ENCODE measurements at regions not wholly inside any gene's neighbourhood (a gene's known extent, or its start where the extent isn't known, plus 50 kb on each side); places are given as distances from the start of the nearest gene placed in this dataset.
"Not testable (repeated sequence)": the region's sequence is repeated elsewhere in the genome, so short reads cannot be mapped to it uniquely, and the experiment has no call there.

GRCh38 chr18:64384101-64384500 lies 235.2 kb upstream of the LINC00305 start:
- DNase-seq: no peak

DNA sequence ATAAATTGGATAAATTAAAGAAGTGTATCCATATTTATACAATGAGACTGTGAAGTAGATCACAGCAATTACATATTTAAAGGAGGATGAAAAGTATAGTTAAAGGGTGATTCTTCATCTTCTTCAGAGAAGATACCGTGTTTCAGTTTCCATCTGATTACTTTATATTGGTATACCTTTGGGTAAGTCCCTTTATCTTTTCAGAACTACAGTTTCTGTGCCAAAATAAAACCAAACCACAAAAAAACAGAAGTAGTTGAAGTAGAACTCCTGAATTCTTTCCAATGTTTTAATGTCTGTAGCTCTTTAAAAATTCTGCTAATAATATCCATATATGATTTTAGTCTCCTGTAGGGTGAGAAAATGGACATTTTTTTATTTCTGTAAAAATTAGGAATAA lies 231.2 kb upstream of the LINC00305 start:
- no peak for DNase-seq

- no peak for DNase-seq
Observed at GRCh38 chr18:64379662-64380061, 230.8 kb upstream of the LINC00305 start.

DNA sequence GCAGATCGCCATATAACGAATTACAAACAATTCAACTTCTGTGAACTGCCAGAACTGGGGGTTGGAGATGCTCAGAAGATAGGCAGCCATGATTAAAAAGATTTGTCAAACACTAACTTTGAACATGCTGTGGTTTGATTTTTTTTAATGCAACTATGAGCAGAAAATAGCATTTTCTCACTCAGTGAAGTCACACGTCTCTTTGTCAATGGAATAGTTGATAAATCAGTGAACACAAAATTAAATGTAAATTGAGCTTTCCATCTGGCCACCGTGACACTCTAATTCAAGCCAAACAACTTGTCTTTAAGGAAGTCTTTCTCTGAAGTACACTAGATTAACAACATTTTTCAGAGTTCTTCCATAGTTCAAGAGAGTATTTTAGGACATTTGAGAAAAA lies 228.6 kb upstream of the LINC00305 start:
- DNase-seq: no peak

DNA sequence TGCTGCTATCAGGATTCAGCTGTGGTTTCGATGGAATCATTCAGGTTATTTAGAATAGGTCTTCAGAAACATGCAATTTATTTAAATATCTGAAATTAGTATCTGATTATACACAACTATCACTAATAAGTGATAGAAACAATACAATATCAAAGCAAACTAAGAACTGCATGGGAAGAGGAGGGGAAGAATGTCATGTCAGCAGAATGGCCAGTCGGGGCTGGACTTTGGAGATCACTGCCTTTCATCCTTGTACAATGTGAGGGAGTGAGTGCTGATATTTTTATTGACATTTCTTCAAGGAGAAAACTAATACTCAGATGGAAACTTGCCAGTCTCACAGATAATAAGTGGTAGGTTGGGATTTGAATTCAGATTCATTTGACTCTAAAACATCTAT lies 224.0 kb upstream of the LINC00305 start:
- no peak for DNase-seq

GRCh38 chr18:64369830-64370440 lies 221.0 kb upstream of the LINC00305 start:
- DNase-seq: not testable (repeated sequence)

- no peak for DNase-seq
Observed at GRCh38 chr18:64365106-64365505, 216.2 kb upstream of the LINC00305 start.

DNA sequence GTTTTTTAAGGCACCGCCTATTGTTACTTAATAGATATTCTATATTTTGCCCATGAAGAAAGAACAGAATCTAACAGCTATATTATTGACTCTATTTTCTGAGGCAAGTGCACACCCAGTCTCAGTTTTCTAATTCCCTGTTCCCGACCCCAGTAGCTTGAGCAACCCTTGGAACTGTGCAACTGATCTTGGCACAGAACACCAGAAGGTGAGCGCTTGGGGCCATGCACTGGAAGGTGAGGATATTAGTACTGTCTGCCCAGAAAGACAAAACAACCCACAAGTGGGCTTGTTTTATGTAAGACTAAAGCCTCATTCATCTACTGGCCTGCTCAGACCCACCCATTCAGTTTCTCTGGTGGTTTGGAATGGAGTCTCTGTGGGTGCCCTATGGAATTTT lies 188.8 kb upstream of the LINC00305 start:
- DNase-seq: no peak

- DNase-seq: no peak
Observed at GRCh38 chr18:64337018-64337417, 188.1 kb upstream of the LINC00305 start.

DNA sequence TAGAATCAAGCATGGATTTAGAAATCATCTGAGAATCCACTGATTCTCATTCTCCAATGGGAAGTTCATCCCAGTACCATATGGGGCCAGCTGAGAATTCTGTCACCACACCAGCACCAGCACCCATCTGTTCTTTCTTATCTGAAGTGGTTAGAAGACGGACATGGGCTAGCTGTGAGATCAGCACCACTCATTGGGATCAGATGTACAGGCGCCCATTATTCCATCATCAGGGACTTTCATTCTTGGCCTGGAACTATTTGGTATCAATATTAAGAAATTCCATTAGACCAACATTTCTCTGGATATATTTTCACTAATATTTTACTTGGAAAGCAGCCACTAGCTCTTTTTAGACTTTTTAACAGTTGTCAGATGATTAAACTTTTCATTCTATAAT lies 185.9 kb upstream of the LINC00305 start:
- no peak for DNase-seq

DNA sequence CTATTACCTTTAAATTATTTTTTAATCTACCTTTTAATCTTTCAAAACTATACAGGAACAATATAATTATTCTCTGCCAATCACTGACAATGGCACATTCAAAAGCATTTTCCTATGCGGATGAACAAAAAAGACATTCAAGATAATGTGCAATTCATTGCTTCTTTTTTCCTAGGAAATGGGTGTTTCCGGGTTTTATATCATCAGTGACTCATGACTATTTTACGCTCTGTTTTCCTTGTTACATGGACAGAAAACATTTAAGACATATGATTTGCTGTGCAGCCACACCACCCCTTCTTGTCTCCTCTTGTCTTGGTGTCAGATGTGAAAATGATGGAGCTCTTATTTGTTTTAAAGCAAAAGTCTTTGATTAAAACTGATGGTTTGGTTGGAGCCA lies 184.7 kb upstream of the LINC00305 start:
- no peak for DNase-seq

DNA sequence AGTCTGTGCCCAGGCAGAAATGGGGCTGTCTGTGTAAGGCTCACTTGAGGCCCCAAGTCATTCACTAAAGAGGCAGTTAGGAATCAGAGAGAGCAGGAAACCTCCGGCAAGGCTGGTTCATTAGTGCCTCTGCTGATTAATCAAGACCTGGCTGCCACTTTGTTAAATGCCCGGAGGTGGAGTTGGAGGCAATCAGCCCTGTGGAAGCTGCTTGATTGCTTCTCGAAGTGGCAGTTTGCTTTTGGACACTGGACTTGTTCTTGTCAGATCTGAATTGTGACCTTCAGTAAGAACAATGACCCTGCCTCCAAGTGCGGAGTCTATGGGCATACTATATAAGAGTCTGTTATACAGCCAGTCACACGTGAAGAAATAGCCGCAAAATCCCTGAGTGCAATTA lies 183.9 kb upstream of the LINC00305 start:
- DNase-seq: no peak

- no peak for DNase-seq
Observed at GRCh38 chr18:64331419-64331818, 182.5 kb upstream of the LINC00305 start.

DNA sequence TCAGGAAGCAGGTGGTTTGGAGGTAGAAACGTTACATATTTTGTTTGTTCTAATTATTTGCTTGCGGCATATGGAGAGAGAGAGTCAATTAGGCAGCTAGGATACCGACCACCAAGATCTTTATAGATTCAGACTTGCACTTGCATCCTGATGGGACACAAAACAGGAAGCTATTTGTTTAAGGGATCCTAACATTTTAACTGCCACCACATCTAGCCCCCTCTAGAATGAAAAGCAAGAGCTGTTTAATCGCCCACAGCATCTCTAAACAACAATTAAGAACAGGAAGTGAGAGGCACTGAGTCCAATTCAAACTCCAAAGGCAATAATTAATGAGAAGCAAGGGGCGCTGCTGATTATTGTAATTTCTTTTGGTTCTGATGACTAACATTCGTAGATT lies 182.0 kb upstream of the LINC00305 start:
- no peak for DNase-seq

- no peak for DNase-seq
Observed at GRCh38 chr18:64330161-64330560, 181.3 kb upstream of the LINC00305 start.

DNA sequence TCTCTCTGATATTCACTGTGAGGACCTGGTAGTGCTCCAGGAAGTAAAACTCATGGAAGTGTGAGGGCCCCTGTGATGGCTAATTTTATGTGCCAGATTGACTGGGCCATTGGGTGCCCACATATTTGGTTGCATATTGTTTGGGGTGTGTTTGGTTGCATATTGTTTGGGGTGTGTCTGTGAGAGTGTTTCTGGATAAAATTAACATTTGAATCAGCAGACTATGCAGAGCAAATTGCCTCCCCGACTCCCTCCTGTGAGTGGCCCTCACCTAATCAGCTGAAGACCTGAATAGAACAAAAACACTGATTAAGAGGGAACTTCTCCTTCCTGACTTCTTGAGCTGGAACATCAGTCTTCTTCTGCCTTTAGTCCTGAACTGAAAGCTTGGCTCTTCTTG lies 173.3 kb upstream of the LINC00305 start:
- DNase-seq: no peak

DNA sequence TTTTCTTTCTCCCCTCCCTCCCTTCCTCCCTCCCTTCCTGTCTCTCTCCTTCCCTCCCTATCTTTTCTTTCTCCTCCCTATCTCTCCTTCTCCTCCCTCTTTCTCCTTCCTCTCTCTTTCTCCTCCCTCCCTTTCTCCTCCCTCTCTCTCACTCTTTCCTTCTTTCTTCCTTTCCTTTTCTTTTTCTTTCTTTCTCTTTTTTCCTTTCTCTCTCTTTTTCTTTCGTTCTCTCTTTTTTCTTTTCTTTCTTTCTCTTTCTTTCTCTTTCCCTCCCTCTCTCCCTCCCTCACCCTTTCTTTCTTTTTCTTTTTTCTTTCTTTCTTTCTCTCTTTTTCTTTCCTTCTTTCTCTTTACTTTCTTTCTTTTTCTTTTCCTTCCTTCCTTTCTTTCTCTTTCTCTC lies 169.7 kb upstream of the LINC00305 start:
- DNase-seq: no peak

DNA sequence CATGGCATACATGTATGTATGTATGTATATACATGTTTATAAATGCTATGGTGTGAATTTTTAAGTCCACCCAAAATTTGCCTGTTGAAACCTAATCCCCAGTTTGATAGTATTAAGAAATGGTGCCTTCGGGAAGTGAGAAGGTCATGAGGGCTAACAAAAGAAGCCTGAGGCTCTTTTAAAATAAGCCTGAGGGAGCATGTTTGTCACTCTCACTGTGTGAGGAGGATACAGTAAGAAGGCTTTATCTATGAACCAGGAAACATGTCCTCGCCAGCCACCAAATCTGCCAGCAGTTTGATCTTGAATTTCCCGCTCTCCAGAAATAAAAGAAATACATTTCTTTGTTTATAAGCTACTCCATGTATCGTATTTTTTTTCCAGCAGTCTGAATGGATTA lies 163.0 kb upstream of the LINC00305 start:
- no peak for DNase-seq

DNA sequence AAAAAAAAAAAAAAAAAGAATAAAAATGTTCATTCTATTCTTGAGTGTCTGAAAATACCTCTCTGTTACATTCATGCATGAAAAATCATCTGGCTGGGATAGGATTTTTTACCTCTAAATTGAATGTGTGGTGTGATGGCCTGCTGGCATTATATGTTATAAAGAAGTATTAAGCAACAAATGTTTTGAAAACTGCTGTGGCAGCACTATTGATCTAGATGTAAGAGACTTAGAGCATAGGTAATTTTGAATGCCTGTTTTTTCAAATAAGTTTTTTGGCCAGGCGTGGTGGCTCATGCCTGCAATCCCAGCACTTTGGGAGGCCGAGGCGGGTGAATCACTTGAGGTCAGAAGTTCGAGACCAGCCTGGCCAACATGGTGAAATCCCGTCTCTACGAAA lies 147.0 kb upstream of the LINC00305 start:
- DNase-seq: no peak

DNA sequence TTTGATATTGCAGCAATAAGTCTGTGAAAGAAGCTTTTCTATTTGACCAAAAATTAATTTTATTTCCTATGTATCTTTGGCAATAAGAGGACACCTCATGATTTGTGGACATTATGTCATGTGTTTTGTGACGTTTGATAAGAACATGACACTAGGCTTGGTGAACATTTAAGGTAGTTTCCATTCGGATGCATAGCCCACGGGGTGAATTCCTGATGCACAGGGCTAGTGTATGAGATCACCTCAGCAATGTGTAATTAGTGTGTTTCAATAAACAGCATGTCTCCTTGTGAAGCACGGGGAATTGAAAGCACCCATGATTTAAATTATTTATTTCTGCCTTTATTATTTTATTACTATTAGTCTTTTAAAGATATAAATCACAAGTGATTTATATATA lies 146.1 kb upstream of the LINC00305 start:
- no peak for DNase-seq

DNA sequence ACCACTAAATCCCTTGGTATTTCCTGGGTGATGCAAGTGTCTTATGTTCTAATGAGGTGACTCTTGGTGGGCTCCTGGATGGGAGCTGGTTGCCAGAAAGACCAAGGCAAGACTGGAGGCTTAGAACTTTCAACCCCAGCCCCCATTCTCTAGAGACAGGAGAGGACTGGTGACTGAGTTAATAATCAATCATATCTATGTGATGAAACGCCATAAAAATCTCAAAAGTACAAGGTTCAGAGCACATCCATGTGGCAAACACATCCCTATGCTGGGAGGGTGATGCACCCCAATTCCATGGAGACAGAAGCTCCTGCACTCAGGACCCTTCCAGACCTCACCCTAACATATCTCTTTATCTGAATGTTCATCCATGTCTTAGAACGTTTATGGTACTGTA lies 139.5 kb upstream of the LINC00305 start:
- no peak for DNase-seq

GRCh38 chr18:64287926-64288325 lies 139.0 kb upstream of the LINC00305 start:
- no peak for DNase-seq

DNA sequence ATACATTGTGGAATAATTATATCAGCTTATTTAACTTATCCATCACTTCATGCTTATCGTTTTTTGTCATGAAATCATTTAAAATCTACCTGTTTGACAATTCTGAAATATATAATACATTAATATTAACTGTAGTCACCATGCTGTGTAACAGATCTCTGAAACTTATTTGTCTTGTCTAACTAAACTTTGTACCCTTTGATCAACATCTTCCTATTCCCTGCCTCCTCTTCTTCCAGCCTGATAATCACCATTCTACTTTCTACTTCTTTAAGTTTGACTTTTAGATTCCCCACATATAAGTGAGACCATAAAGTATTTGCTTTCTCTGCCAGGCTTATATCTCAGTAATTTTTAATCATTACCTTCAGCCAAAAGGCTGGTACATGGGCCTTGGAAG lies 134.2 kb upstream of the LINC00305 start:
- no peak for DNase-seq

GRCh38 chr18:64278026-64278425 lies 129.1 kb upstream of the LINC00305 start:
- no peak for DNase-seq

GRCh38 chr18:64276311-64277090 lies 127.6 kb upstream of the LINC00305 start:
- no peak for DNase-seq
